Posterior cingulate gyrus (tissue), 11 donors: ENCODE measurements at regions not wholly inside any gene's neighbourhood (a gene's known extent, or its start where the extent isn't known, plus 50 kb on each side); places are given as distances from the start of the nearest gene placed in this dataset.
"Not testable (repeated sequence)": the region's sequence is repeated elsewhere in the genome, so short reads cannot be mapped to it uniquely, and the experiment has no call there.

Experiments
- DNase-seq, 10 donors: peaks; one replicate each; pipeline versions ENCODE4 v3.0.0 to v3.0.0-alpha.2; 2020 to 2021; ENCODE audit warnings: mixed read lengths in 3 of 10
- intact Hi-C: fragments of 100-400 bp; cut with DNase I; formaldehyde crosslinking; loops from one replicate; pipeline ENCODE4 v1.15.1; 2023

GRCh38 chr3:56962206-56962605 lies 98.3 kb upstream of the SPATA12 start:
- intact Hi-C loops: no loop called here
- DNase-seq: no peak

- DNase-seq: no peak
- intact Hi-C loops: no loop called here
Observed at GRCh38 chr3:56960234-56960917, 100.1 kb upstream of the SPATA12 start.

- DNase-seq: no peak
- intact Hi-C loops: no loop called here
Observed at GRCh38 chr3:56958879-56959278, 101.6 kb upstream of the SPATA12 start.

- intact Hi-C loops: no loop called here
- no peak for DNase-seq
Observed at GRCh38 chr3:56957522-56957921, 102.9 kb upstream of the SPATA12 start.

- DNase-seq: no peak
- intact Hi-C loops: no loop called here
Observed at GRCh38 chr3:56956906-56957305, 103.6 kb upstream of the SPATA12 start.

- intact Hi-C loops: no loop called here
- peak in 2 of 10 donors; percentile 16 to 38 for DNase-seq
Observed at GRCh38 chr3:56955492-56956111, 104.9 kb upstream of the SPATA12 start.

GRCh38 chr3:56954125-56954524 lies 106.3 kb upstream of the SPATA12 start:
- intact Hi-C loops: no loop called here

GRCh38 chr3:56952846-56953245 lies 107.6 kb upstream of the SPATA12 start:
- intact Hi-C loops: no loop called here
- no peak for DNase-seq

More at GRCh38 chr3:56954125-56954524, 106.3 kb upstream of the SPATA12 start:
- no peak for DNase-seq

GRCh38 chr3:56952061-56952460 lies 108.4 kb upstream of the SPATA12 start:
- no peak for DNase-seq
- intact Hi-C loops: no loop called here

- DNase-seq: no peak
- intact Hi-C loops: no loop called here
Observed at GRCh38 chr3:56951366-56951765, 109.1 kb upstream of the SPATA12 start.

- intact Hi-C loops, DNase-seq: not testable (repeated sequence)
Observed at GRCh38 chr3:56945378-56945777, 115.1 kb upstream of the SPATA12 start.

- intact Hi-C loops: no loop called here
- no peak for DNase-seq
Observed at GRCh38 chr3:56942523-56942922, 117.9 kb upstream of the SPATA12 start.

- intact Hi-C loops: no loop called here
- DNase-seq: no peak
Observed at GRCh38 chr3:56940976-56941375, 119.5 kb upstream of the SPATA12 start.

GRCh38 chr3:56940321-56940720 lies 120.1 kb upstream of the SPATA12 start:
- intact Hi-C loops: no loop called here
- no peak for DNase-seq

GRCh38 chr3:56939834-56940233 lies 120.6 kb upstream of the SPATA12 start:
- no peak for DNase-seq
- intact Hi-C loops: no loop called here

- no peak for DNase-seq
- intact Hi-C loops: no loop called here
Observed at GRCh38 chr3:56938530-56938929, 121.9 kb upstream of the SPATA12 start.

GRCh38 chr3:56937580-56937979 lies 122.9 kb upstream of the SPATA12 start:
- intact Hi-C loops: no loop called here
- DNase-seq: no peak

- DNase-seq: no peak
- intact Hi-C loops: no loop called here
Observed at GRCh38 chr3:56935811-56936210, 124.7 kb upstream of the SPATA12 start.

- intact Hi-C loops, DNase-seq: not testable (repeated sequence)
Observed at GRCh38 chr3:56934481-56934880, 126.0 kb upstream of the SPATA12 start.

- intact Hi-C loops: no loop called here
- DNase-seq: no peak
Observed at GRCh38 chr3:56933803-56934202, 126.7 kb upstream of the SPATA12 start.

- DNase-seq: no peak
- intact Hi-C loops: no loop called here
Observed at GRCh38 chr3:56932866-56933265, 127.6 kb upstream of the SPATA12 start.

GRCh38 chr3:56931836-56932235 lies 128.6 kb upstream of the SPATA12 start:
- DNase-seq: no peak
- intact Hi-C loops: no loop called here
